AG08396 (cell line): ENCODE measurements at regions not wholly inside any gene's neighbourhood (a gene's known extent, or its start where the extent isn't known, plus 50 kb on each side); places are given as distances from the start of the nearest gene placed in this dataset.

Experiments used
- DNase-seq: peaks from one replicate; pipeline ENCODE4 v3.0.0; 2012; ENCODE audit warnings: low spot score, mixed read lengths

GRCh38 chr13:74871369-74872070, 610.4 kb downstream of the TBC1D4 start:
- no peak for DNase-seq

- no peak for DNase-seq
Observed at GRCh38 chr13:74870865-74871264, 611.1 kb downstream of the TBC1D4 start.

- DNase-seq: no peak
Observed at GRCh38 chr13:74869846-74870245, 612.1 kb downstream of the TBC1D4 start.

- no peak for DNase-seq
Observed at GRCh38 chr13:74868049-74868448, 613.9 kb downstream of the TBC1D4 start.

- DNase-seq: no peak
Observed at GRCh38 chr13:74867460-74867859, 614.5 kb downstream of the TBC1D4 start.

- no peak for DNase-seq
Observed at GRCh38 chr13:74866101-74866500, 615.9 kb downstream of the TBC1D4 start.

GRCh38 chr13:74865656-74866055, 616.3 kb downstream of the TBC1D4 start:
- no peak for DNase-seq

GRCh38 chr13:74860789-74861188, 621.2 kb downstream of the TBC1D4 start:
- no peak for DNase-seq

- no peak for DNase-seq
Observed at GRCh38 chr13:74850893-74851292, 631.1 kb downstream of the TBC1D4 start.

GRCh38 chr13:74847966-74848365, 634.0 kb downstream of the TBC1D4 start:
- DNase-seq: no peak

- DNase-seq: no peak
Observed at GRCh38 chr13:74845806-74846205, 636.2 kb downstream of the TBC1D4 start.

- DNase-seq: no peak
Observed at GRCh38 chr13:74841651-74842050, 640.3 kb downstream of the TBC1D4 start.

GRCh38 chr13:74841123-74841522, 640.8 kb downstream of the TBC1D4 start:
- no peak for DNase-seq

- no peak for DNase-seq
Observed at GRCh38 chr13:74839656-74840055, 642.3 kb downstream of the TBC1D4 start.

- no peak for DNase-seq
Observed at GRCh38 chr13:74838096-74838495, 643.9 kb downstream of the TBC1D4 start.

- DNase-seq: no peak
Observed at GRCh38 chr13:74836628-74837027, 645.3 kb downstream of the TBC1D4 start.

GRCh38 chr13:74835579-74835978, 646.4 kb downstream of the TBC1D4 start:
- no peak for DNase-seq

- no peak for DNase-seq
Observed at GRCh38 chr13:74825938-74826246, 656.1 kb downstream of the TBC1D4 start.

- peak; percentile 4 for DNase-seq
Observed at GRCh38 chr13:74825152-74825937, 656.6 kb downstream of the TBC1D4 start.

- no peak for DNase-seq
Observed at GRCh38 chr13:74820809-74821208, 661.2 kb downstream of the TBC1D4 start.

GRCh38 chr13:74819549-74819948, 662.4 kb downstream of the TBC1D4 start:
- DNase-seq: no peak

GRCh38 chr13:74816737-74817136, 665.2 kb downstream of the TBC1D4 start:
- no peak for DNase-seq

GRCh38 chr13:74796157-74796556, 662.0 kb upstream of the KLF12 start:
- DNase-seq: no peak

GRCh38 chr13:74795526-74795925, 661.3 kb upstream of the KLF12 start:
- DNase-seq: no peak
